Fibroblast of lung (primary cell): ENCODE measurements at regions not wholly inside any gene's neighbourhood (a gene's known extent, or its start where the extent isn't known, plus 50 kb on each side); places are given as distances from the start of the nearest gene placed in this dataset.

Experiments
- CTCF ChIP-seq, 2 donors: IDR thresholded peaks in 1 of 2; conservative IDR thresholded peaks in 1 of 2; 1 replicate in 1 of 2; 2 replicates in 1 of 2; pipeline ENCODE4 v1.5.1; 2011 to 2012; ENCODE audit warnings: low read length in 2 of 2, control low read depth in 1 of 2, inconsistent platforms in 1 of 2, low read depth in 1 of 2, mild to moderate bottlenecking in 1 of 2
- EZH2 ChIP-seq: IDR thresholded peaks from 2 replicates; pipeline ENCODE4 v1.5.1; 2012; ENCODE audit warnings: low read length, control low read depth, mild to moderate bottlenecking; ENCODE audit errors: missing control alignments

- TF ChIP-seq CTCF (conservative IDR thresholded peaks at IDR 0.05 in 1 of 2, IDR thresholded peaks at IDR 0.05 in 1 of 2; ENCODE audit: low read depth in 1 of 2, low read length in 2 of 2) (no peak), EZH2 (no peak)
These were observed 195.4 kb downstream of the SLIT2 start for GRCh38 chr4:20447103-20447502.
